D721Med (cell line): ENCODE measurements at regions not wholly inside any gene's neighbourhood (a gene's known extent, or its start where the extent isn't known, plus 50 kb on each side); places are given as distances from the start of the nearest gene placed in this dataset.

Experiments used
- DNase-seq: peaks from one replicate; pipeline ENCODE4 v3.0.0; 2011; ENCODE audit warnings: low spot score; ENCODE audit not compliant: insufficient read length
- FAIRE-seq: peaks from 2 replicates; lab custom pipeline; 2011; peaks lifted over from hg19 to GRCh38; lab: Jason Lieb, UNC
- TF ChIP-seq, protein P1 (sequence below): IDR thresholded peaks from 2 replicates; pipeline ENCODE4 v1.5.1; 2012; ENCODE audit warnings: mild to moderate bottlenecking, control low read depth; ENCODE audit not compliant: insufficient read depth; ENCODE audit errors: missing control alignments

DNA sequence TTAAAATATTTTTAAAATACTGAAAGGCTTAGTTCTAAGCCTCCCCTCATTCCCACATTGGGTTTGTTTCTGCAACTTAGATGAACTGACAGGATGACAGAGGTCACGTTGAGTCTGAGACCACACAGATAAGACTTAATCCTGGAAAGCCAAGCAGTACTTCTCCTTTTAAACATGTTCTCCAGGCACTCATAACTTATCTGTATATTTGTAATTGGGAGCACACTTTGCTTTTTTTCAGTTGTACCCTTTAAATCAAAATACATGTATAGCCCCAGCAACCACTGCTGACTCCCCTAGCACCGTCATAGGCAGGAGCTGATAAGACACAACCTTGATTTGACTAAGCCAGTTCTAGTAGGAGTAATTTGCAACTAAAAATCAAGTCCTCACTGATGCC is 394.8 kb downstream of the PID1 start:
- DNase-seq (no peak), FAIRE-seq (no peak)
- TF ChIP-seq, protein P1, sequence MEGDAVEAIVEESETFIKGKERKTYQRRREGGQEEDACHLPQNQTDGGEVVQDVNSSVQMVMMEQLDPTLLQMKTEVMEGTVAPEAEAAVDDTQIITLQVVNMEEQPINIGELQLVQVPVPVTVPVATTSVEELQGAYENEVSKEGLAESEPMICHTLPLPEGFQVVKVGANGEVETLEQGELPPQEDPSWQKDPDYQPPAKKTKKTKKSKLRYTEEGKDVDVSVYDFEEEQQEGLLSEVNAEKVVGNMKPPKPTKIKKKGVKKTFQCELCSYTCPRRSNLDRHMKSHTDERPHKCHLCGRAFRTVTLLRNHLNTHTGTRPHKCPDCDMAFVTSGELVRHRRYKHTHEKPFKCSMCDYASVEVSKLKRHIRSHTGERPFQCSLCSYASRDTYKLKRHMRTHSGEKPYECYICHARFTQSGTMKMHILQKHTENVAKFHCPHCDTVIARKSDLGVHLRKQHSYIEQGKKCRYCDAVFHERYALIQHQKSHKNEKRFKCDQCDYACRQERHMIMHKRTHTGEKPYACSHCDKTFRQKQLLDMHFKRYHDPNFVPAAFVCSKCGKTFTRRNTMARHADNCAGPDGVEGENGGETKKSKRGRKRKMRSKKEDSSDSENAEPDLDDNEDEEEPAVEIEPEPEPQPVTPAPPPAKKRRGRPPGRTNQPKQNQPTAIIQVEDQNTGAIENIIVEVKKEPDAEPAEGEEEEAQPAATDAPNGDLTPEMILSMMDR = no peak

DNA sequence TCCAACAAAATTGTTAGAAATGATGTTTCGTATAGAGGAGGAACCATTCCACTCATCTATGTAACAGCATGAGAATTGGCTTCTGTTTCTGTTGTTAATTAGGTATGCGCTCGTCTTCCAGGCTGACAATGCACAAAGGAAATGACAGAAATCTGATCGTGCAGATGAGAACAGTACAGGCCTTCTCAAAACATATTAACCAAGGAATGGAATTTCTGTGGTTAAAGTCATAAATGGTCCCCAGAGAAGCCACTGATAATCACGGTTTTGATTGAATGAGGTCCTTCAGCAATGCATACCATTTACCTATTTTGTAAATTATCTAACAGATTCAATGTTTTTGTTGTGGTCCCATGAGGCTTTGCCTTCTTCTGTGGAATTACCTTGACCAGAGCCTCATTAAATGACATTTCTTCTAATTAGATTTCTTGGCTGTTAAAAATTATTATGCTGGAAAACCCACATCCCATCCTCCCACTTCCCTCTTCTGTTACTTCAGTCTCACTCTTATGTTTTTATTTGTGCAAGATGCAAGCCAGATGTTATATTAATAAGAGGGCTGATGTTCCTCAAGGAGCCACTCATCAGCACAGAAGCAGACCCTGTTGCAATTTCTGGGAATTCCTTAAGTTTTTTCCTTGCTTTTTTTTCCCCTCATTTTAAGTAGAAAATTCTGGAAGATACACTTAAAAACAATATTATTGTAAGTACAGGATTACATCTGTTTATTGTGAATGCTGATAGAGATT is 395.8 kb downstream of the PID1 start:
- DNase-seq (no peak), FAIRE-seq (no peak)
- TF ChIP-seq, protein P1 = no peak

DNA sequence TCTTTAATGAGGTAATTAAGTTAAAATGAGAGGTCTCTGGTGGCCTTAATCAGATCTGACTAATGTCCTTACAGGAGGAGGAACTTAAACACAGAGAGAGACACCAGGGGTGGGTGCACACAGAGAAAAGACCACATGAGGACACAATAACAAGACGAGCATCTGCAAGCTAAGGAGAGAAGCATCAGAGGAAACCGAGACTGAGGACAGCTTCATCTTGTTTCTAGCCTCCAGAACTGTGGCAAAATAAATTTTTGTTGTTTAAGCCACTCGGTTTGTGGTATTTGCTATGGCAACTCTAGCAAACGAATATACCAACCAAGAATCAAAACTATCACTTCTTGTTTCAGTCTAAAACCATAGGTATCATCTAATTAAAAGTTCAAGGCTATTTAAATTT is 400.1 kb downstream of the PID1 start:
- no peak for FAIRE-seq
- DNase-seq = no peak
- TF ChIP-seq, protein P1 = no peak

DNA sequence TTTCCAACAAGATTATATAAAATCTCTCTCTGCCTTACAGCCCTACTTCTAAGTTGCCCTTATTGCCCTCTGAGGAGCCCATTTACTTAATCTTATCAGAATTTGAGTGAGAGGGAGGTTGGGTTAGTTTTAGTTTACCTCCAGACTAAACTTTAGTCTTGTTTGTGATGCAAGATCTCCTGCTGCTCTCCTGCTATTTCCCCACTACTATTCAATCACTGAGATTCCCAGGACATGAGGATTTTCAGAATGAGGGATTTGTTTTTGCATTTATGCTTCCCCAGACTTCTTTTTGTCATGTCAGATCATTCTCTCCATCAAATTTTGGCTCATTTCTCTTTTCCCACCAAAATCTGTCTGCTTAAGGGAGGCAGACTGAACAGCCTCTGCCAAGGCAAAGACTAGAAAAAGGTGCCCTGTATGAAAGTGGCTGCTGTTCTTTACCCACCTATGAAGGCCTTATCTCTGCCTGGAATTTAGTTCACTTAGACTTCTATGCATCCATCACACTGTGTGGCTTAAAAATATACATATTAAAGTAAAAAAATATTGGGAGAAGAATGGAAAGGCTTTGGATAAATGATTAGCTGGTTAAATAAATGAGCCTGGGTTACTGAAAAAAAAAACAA is 401.3 kb downstream of the PID1 start:
- DNase-seq (no peak), FAIRE-seq (no peak)
- TF ChIP-seq, protein P1 = no peak

DNA sequence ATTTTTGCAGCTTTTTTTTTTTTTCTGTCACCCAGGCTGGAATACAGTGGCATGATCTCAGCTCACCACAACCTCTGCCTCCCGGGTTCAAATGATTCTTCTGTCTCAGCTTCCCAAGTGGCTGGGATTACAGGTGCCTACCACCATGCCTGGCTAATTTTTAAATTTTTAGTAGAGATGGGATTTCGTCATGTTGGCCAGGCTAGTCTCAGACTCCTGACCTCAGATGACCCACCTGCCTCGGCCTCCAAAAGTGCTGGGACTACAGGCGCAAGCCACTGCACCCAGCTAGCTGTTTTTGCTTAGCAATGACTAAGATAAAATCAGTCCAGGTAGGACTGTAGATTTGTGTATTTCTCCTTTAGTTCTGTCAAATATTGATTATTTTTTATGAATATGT is 403.7 kb downstream of the PID1 start:
- TF ChIP-seq, protein P1 = no peak
- FAIRE-seq (no peak), DNase-seq (no peak)

DNA sequence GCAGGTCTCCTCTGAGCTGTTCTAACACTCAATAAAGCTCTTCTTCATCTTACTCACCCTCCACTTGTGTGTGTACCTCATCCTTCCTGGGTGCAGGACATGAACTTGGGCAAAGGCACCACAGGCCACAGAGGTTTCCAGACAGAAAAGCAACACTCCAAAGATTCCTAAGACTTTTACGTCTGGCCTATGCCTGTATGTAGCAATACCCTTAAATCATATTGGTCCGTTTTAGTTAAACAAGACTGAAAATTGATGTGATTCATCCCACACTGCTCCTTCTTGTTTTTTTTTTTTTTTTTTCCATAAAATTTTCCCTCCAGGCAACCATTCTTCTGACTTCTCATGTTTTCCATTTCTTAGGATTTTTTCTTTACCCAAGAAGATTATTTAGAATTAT is 404.3 kb downstream of the PID1 start:
- DNase-seq (no peak), FAIRE-seq (no peak)
- TF ChIP-seq, protein P1 = no peak

DNA sequence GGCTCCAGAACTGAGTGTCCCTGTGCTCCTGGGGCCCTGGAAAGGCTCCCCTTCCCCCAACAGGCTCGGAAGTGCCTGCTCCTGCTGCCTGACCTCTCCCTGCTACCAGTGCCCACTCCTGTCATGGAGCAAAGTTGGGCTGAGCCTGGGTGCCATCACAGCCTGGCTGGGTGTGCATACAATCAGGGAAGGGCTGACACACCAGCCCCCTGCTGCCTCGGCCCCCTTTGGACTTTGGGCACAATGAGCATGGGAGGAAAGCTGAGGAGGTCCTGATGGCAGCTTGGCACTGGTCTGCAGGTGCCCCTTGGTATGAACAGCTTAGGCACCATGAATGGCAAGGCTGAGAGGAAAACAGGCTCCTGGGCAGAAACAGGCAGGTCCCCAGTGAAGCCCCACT is 405.0 kb downstream of the PID1 start:
- TF ChIP-seq, protein P1 = no peak
- no peak for FAIRE-seq
- no peak for DNase-seq
